K562 (cell line): ENCODE measurements at regions not wholly inside any gene's neighbourhood (a gene's known extent, or its start where the extent isn't known, plus 50 kb on each side); places are given as distances from the start of the nearest gene placed in this dataset.

ENCODE experiments used
- ATAC-seq: fragments of 200-7000 bp; cut with Tn5 transposase; 3 replicates; pipeline ENCODE4 v1.9.1; 2020; ENCODE audit warnings: moderate library complexity
- BruUV-seq: library from RNA; stranded (reverse); fragments of 400-500 nt; replicated peaks from 2 replicates; lab custom pipeline; 2021; lab: Mats Ljungman, UMichigan
- CTCF ChIA-PET: fragments of 300-600 bp; formaldehyde crosslinking; extraction: SDS; loops from one replicate; lab custom pipeline; 2021; ENCODE audit warnings: low intra/inter-chr PET ratio; lab: Yijun Ruan, JAX
- POLR2A ChIA-PET: fragments of 300-600, 350-650 bp; sonication (Branson Sonifier 250); formaldehyde crosslinking; extraction: SDS; loops from one replicate; lab custom pipeline; 2021; ENCODE audit warnings: antibody characterized with exemption, inconsistent platforms; lab: Yijun Ruan, JAX
- DNase-seq, 4 experiments: peaks; one replicate each; pipeline versions ENCODE4 v3.0.0 to v3.0.0-alpha.2; 2011 to 2018; ENCODE audit warnings: low spot score in 3 of 4, mixed read lengths in 3 of 4; ENCODE audit errors: extremely low read depth in 1 of 4
- FAIRE-seq: peaks from 2 replicates; lab custom pipeline; 2011; peaks lifted over from hg19 to GRCh38; lab: Jason Lieb, UNC
- H2AFZ ChIP-seq: 2 replicates; pipeline ENCODE4 v1.6.0; 2011; ENCODE audit warnings: low read depth, low read length, control low read depth, inconsistent platforms
- H3K27ac ChIP-seq: fragments of 200-600 bp; 3 replicates; pipeline ENCODE4 v1.8.0; 2011; ENCODE audit warnings: low read depth, mild to moderate bottlenecking, control low read depth, inconsistent platforms, low read length, moderate library complexity, mixed read lengths; ENCODE audit errors: extremely low read depth
- H3K27me3 ChIP-seq, 2 experiments: fragments of 300-600 bp in 1 of 2; 2 replicates in 1 of 2; 3 replicates in 1 of 2; pipeline versions ENCODE4 v1.6.0 to v1.8.0; 2011; ENCODE audit warnings: inconsistent platforms in 2 of 2, low read length in 2 of 2, mild to moderate bottlenecking in 1 of 2, mixed read lengths in 1 of 2, moderate library complexity in 1 of 2; ENCODE audit not compliant: control insufficient read depth in 2 of 2, insufficient read depth in 2 of 2
- H3K36me3 ChIP-seq: fragments of 300-600 bp; 3 replicates; pipeline ENCODE4 v1.8.0; 2011; ENCODE audit warnings: mild to moderate bottlenecking, low read length, inconsistent platforms; ENCODE audit not compliant: control insufficient read depth, insufficient read depth
- H3K4me1 ChIP-seq, 2 experiments: fragments of 200-600 bp in 1 of 2; replicated peaks in 1 of 2; 2 replicates in 1 of 2; 3 replicates in 1 of 2; pipeline versions ENCODE4 v1.5.1 to v1.8.0; 2011; ENCODE audit warnings: inconsistent platforms in 2 of 2, low read length in 2 of 2, mild to moderate bottlenecking in 1 of 2, mixed read lengths in 1 of 2, moderate library complexity in 1 of 2; ENCODE audit not compliant: control insufficient read depth in 2 of 2, insufficient read depth in 2 of 2
- H3K4me2 ChIP-seq: 2 replicates; pipeline ENCODE4 v1.6.1; 2011; ENCODE audit warnings: low read length, control low read depth, inconsistent platforms, mixed read lengths; ENCODE audit not compliant: insufficient read depth
- H3K4me3 ChIP-seq: fragments of 200-600 bp; sonication (generic), shearing (Covaris generic); 2 replicates; pipeline ENCODE4 v1.5.1; 2016; ENCODE audit warnings: control low read depth, inconsistent platforms
- H3K79me2 ChIP-seq: fragments of 200-600 bp; 3 replicates; pipeline ENCODE4 v1.8.0; 2011; ENCODE audit warnings: low read length, inconsistent platforms; ENCODE audit not compliant: control insufficient read depth, insufficient read depth
- H3K9ac ChIP-seq, 2 experiments: 2 replicates each; pipeline versions ENCODE4 v1.6.0 to v1.6.1; 2011; ENCODE audit warnings: low read depth in 2 of 2, low read length in 2 of 2, control low read depth in 1 of 2, inconsistent platforms in 1 of 2, mild to moderate bottlenecking in 1 of 2, mixed read lengths in 1 of 2; ENCODE audit not compliant: insufficient read depth in 1 of 2
- H3K9me1 ChIP-seq: one replicate; pipeline ENCODE4 v1.6.0; 2011; ENCODE audit warnings: inconsistent platforms, mild to moderate bottlenecking, low read length, moderate library complexity; ENCODE audit not compliant: control insufficient read depth, insufficient read depth
- H3K9me3 ChIP-seq: replicated peaks from 2 replicates; pipeline ENCODE4 v1.5.1; 2011; ENCODE audit warnings: low read depth, low read length, inconsistent platforms; ENCODE audit not compliant: control insufficient read depth, insufficient read depth
- H4K20me1 ChIP-seq: replicated peaks from 2 replicates; pipeline ENCODE4 v1.6.1; 2011; ENCODE audit warnings: low read length, inconsistent platforms, mixed read lengths; ENCODE audit not compliant: control insufficient read depth, insufficient read depth
- E2F6 ChIP-seq, 2 experiments: IDR thresholded peaks; 2 replicates each; pipeline ENCODE4 v1.6.1; 2011; ENCODE audit warnings: borderline replicate concordance in 1 of 2, control low read depth in 1 of 2, low read depth in 1 of 2, low read length in 1 of 2, mild to moderate bottlenecking in 1 of 2, mixed read lengths in 1 of 2, moderate library complexity in 1 of 2; ENCODE audit not compliant: insufficient read depth in 1 of 2, insufficient read length in 1 of 2, poor library complexity in 1 of 2, severe bottlenecking in 1 of 2; ENCODE audit errors: extremely low read depth in 1 of 2
- KDM2B ChIP-seq: fragments of 250-450 bp; sonication (Bioruptor Pico); IDR thresholded peaks from 2 replicates; pipeline ENCODE4 v1.8.0; 2021; ENCODE audit warnings: mild to moderate bottlenecking, moderate library complexity
- NELFE ChIP-seq: IDR thresholded peaks from 2 replicates; pipeline ENCODE4 v1.6.1; 2011; ENCODE audit warnings: mild to moderate bottlenecking; ENCODE audit not compliant: insufficient read depth, insufficient read length
- NFIC ChIP-seq: fragments of 450-650 bp; IDR thresholded peaks from 2 replicates; pipeline ENCODE4 v1.6.1; 2017; ENCODE audit warnings: mild to moderate bottlenecking, inconsistent platforms
- NKRF ChIP-seq: fragments of 450-650 bp; IDR thresholded peaks from 2 replicates; pipeline ENCODE4 v1.6.1; 2016; ENCODE audit warnings: borderline replicate concordance
- TCFL5 ChIP-seq: fragments of 250-450 bp; sonication (Bioruptor Pico); conservative IDR thresholded peaks from 2 replicates; pipeline ENCODE4 v1.6.1; 2021; ENCODE audit warnings: mild to moderate bottlenecking, moderate library complexity, matching md5 sums
- TEAD2 ChIP-seq: fragments of 450-650 bp; IDR thresholded peaks from 2 replicates; pipeline ENCODE4 v1.6.1; 2016; ENCODE audit warnings: missing genetic modification characterization, control low read depth, missing compliant biosample characterization
- ZNF143 ChIP-seq: sonication (generic); formaldehyde crosslinking; IDR thresholded peaks from 2 replicates; pipeline ENCODE4 v1.9.0; 2022; ENCODE audit warnings: mild to moderate bottlenecking, missing genetic modification reagents
- ZNF57 ChIP-seq: fragments of 450-650 bp; formaldehyde crosslinking; IDR thresholded peaks from 2 replicates; pipeline ENCODE4 v1.4.0; 2020; ENCODE audit warnings: mild to moderate bottlenecking, moderate library complexity
- ZNF695 ChIP-seq: fragments of 450-650 bp; formaldehyde crosslinking; IDR thresholded peaks from 2 replicates; pipeline ENCODE4 v1.4.0; 2020; ENCODE audit warnings: mild to moderate bottlenecking, moderate library complexity
- ZNF830 ChIP-seq: fragments of 250-450 bp; sonication (Bioruptor Pico); IDR thresholded peaks from 2 replicates; pipeline ENCODE4 v1.5.0; 2021; ENCODE audit warnings: mild to moderate bottlenecking
- WGBS: fragments of 100-300 bp; shearing (Covaris generic); methylation state at CpG from one replicate; pipeline ENCODE4 v1.1.6; 2016; ENCODE audit warnings: low coverage, mixed read lengths; ENCODE audit not compliant: insufficient coverage; ENCODE audit errors: missing lambda C conversion rate; 5-methylcytosine and 5-hydroxymethylcytosine counted together
- in situ Hi-C: fragments of 300-500 bp; cut with MboI; formaldehyde crosslinking; loops from 4 replicates; pipeline ENCODE4 v1.15.0; 2018; ENCODE audit warnings: inconsistent platforms, mixed read lengths
- intact Hi-C: fragments of 100-400 bp; cut with micrococcal nuclease; formaldehyde crosslinking; loops from 2 replicates; pipeline ENCODE4 v1.14.2; 2022
- TF ChIP-seq, protein P1 (sequence below): fragments of 200-800 bp; sonication (Bioruptor generic); IDR thresholded peaks from 2 replicates; pipeline ENCODE4 v1.6.1; 2016; ENCODE audit warnings: missing genetic modification characterization, missing compliant biosample characterization

DNA sequence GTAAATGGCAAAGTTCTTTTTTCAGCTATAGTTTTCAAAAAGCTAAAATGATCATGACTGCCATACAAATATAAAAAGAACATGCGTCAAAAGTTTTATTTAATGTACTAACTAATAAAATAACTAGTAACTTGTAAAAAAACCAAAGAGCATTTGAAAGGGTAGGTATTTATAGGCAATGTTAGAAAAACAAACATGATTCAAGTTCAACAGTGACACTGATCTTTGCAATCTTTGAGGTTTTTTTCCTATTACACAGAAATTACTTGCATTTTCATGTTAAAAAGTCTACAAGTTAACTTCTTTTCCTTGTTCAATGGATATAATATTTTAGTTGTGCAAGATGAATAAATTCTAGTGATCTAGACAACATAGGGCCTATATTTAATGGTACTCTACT is 72.3 kb upstream of the GRID2 start:
- H3K9ac ChIP-seq = no peak overlapping the region
- H3K36me3 ChIP-seq = no peaks in the 10 kb centered on the region
- ChIA-PET CTCF (no interaction called here), POLR2A (no interaction called here)
- FAIRE-seq (no peak), ATAC-seq (no peak), DNase-seq (no peak)
- no peak overlapping the region for H3K27ac ChIP-seq
- H4K20me1 ChIP-seq = no peaks in the 10 kb centered on the region
- no peak overlapping the region for H3K4me2 ChIP-seq
- no TSS peak for BruUV-seq
- H2AFZ ChIP-seq = no peak overlapping the region
- H3K9me1 ChIP-seq = no peaks in the 10 kb centered on the region
- no peaks in the 10 kb centered on the region for H3K9me3 ChIP-seq
- 0% methylated on average over 1 of the region's 1 CpG for WGBS
- H3K27me3 ChIP-seq = no peaks in the 10 kb centered on the region
- no peak overlapping the region for H3K4me3 ChIP-seq
- H3K79me2 ChIP-seq = no peaks in the 10 kb centered on the region
- TF ChIP-seq ZNF57 (no peak), NFIC (no peak), KDM2B (CRISPR knock-in tag) (no peak), ZNF143 (CRISPR knock-in tag) (no peak), ZNF695 (CRISPR knock-in tag) (no peak), NELFE (no peak), ZNF830 (CRISPR knock-in tag) (no peak), TCFL5 (CRISPR knock-in tag) (no peak), TEAD2 (tag) (no peak), NKRF (no peak), E2F6 (IDR thresholded peaks at IDR 0.05; ENCODE audit: borderline replicate concordance in 1 of 2, extremely low read depth in 1 of 2, insufficient read depth in 1 of 2, insufficient read length in 1 of 2, low read depth in 1 of 2, low read length in 1 of 2, poor library complexity in 1 of 2, severe bottlenecking in 1 of 2) (no peak)
- TF ChIP-seq, protein P1, sequence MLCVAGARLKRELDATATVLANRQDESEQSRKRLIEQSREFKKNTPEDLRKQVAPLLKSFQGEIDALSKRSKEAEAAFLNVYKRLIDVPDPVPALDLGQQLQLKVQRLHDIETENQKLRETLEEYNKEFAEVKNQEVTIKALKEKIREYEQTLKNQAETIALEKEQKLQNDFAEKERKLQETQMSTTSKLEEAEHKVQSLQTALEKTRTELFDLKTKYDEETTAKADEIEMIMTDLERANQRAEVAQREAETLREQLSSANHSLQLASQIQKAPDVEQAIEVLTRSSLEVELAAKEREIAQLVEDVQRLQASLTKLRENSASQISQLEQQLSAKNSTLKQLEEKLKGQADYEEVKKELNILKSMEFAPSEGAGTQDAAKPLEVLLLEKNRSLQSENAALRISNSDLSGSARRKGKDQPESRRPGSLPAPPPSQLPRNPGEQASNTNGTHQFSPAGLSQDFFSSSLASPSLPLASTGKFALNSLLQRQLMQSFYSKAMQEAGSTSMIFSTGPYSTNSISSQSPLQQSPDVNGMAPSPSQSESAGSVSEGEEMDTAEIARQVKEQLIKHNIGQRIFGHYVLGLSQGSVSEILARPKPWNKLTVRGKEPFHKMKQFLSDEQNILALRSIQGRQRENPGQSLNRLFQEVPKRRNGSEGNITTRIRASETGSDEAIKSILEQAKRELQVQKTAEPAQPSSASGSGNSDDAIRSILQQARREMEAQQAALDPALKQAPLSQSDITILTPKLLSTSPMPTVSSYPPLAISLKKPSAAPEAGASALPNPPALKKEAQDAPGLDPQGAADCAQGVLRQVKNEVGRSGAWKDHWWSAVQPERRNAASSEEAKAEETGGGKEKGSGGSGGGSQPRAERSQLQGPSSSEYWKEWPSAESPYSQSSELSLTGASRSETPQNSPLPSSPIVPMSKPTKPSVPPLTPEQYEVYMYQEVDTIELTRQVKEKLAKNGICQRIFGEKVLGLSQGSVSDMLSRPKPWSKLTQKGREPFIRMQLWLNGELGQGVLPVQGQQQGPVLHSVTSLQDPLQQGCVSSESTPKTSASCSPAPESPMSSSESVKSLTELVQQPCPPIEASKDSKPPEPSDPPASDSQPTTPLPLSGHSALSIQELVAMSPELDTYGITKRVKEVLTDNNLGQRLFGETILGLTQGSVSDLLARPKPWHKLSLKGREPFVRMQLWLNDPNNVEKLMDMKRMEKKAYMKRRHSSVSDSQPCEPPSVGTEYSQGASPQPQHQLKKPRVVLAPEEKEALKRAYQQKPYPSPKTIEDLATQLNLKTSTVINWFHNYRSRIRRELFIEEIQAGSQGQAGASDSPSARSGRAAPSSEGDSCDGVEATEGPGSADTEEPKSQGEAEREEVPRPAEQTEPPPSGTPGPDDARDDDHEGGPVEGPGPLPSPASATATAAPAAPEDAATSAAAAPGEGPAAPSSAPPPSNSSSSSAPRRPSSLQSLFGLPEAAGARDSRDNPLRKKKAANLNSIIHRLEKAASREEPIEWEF (CRISPR knock-in tag) = no peak
- intact Hi-C loops = no loop called here
- H3K4me1 ChIP-seq = no peaks in the 10 kb centered on the region
- in situ Hi-C loops = no loop called here
